HG03354 (cell line): ENCODE measurements at regions not wholly inside any gene's neighbourhood (a gene's known extent, or its start where the extent isn't known, plus 50 kb on each side); places are given as distances from the start of the nearest gene placed in this dataset.
"Not testable (repeated sequence)": the region's sequence is repeated elsewhere in the genome, so short reads cannot be mapped to it uniquely, and the experiment has no call there.

ENCODE experiments used
- ATAC-seq: cut with Tn5 transposase; IDR thresholded peaks from one replicate; pipeline ENCODE4 v1.9.1; 2021; ENCODE audit warnings: mild to moderate bottlenecking; ENCODE audit not compliant: unreplicated experiment, poor library complexity, severe bottlenecking

DNA sequence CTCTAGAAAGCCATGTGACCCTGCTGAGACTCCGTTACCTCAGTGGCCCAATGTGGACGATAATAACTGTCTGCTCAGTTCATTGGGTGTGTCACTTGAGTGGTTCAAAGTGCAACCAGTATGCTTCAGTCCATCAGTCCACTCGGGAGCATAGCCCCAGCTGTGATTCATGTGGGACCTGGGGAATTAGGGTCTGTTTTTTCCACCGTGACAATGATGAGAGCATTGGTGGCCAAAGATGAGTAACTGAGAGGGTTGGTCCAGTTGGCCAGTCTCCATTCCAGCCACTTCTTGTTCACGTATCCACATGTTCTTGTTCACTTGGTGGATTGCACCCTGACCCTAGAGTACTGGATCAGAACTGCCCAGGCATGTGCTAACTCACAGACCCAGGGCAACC is 403.6 kb downstream of the CD83 start:
- ATAC-seq = no peak

GRCh38 chr6:14521861-14522260 is 404.3 kb downstream of the CD83 start:
- ATAC-seq = not testable (repeated sequence)

GRCh38 chr6:14524319-14524718 is 406.7 kb downstream of the CD83 start:
- ATAC-seq = no peak

GRCh38 chr6:14530385-14530784 is 412.8 kb downstream of the CD83 start:
- ATAC-seq = no peak

DNA sequence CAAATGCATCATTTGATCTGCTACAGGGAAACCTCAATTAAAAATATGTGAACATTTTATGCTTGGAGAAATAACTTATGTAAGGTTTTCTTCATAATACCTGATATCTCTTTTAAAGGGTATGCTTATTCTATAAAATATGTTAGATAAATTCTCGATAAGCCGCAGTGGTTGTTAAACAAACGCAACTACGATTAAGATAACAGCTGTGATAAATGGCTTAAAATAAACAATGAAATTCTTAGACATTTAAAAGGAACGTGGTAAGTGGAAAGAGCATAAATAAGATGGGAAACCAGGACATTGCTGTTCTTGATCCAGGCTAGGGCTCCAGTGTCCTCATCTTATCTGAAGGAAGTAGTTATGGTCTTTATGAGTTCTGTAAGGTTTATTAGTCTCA is 415.9 kb downstream of the CD83 start:
- no peak for ATAC-seq

GRCh38 chr6:14537030-14537429 is 419.5 kb downstream of the CD83 start:
- ATAC-seq = no peak

DNA sequence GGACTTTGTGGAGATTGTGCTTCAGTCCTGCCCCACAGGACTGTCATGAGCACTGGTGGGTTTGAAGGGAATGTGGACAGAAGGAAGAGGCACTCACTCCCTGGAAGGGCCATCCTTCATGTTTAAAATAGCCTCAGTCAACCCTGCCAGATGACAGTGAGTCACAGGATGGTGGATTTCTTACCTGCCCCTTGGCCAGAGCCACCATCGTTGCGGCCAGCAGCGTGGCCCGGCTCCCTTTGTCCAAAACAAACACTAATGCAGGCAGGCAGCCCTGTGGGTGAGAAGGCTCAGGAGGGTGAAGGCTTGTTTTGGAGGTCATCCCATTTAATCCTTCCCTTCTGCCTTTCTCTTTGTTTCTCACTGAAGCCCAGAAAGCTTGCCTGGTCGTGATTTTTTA is 422.7 kb downstream of the CD83 start:
- ATAC-seq = no peak

DNA sequence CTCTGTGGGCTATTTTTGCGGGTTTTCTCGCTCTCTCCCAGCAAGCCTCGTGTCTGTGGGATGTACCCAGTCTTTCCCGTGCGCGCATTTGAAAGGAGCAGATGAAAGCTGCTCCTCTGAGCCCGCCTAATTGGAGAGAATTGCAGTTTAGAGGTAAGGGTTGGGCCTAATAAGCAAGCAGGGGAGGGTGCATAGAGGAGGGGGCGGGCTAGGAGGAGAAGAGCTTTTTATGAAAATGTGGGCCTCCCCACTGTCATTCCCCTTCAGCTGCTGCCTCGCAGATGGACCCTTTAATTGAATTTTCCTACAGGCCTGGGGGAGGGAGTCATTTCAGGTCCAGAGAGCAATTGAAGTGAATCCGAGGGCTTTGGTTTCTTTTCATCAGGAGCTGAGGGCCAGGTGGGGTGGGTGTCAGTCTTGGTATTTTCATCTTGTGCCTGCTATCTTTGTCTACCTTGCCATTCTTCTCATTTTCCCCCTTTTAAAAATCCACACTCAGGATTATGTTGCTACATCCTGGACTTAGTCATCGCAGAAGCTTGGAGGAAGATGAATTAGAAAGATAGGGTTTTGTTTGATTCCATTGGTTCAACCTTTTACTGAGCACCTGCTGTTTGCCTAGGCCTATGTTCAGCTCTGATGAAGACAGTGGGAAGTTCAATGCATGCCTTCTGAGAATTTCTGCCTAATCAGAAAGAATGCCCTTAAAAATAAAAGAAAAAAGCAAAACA is 423.4 kb downstream of the CD83 start:
- ATAC-seq = no peak

GRCh38 chr6:14542670-14543366 is 425.2 kb downstream of the CD83 start:
- no peak for ATAC-seq

- ATAC-seq = no peak
These were observed 426.5 kb downstream of the CD83 start for GRCh38 chr6:14543971-14544585.

DNA sequence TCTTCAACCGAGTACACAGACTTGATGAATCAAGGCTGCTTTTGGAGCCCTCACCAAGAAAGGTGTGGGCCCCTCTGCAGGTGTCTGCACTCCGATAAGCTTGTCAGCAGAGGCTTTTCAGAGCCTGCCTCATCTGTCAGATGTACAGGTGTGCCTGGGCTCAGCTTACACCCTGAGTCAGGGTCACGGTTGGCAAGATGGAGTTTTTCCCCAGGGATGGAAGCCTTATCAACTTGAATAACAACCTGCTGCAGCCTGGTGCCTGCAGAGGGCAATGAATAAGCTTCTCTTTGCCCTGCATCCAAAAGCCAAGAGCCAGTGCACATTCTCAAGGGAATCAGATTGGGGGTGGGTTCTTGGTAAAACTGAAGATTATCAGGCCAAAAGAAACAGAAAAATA is 427.1 kb downstream of the CD83 start:
- ATAC-seq = no peak

DNA sequence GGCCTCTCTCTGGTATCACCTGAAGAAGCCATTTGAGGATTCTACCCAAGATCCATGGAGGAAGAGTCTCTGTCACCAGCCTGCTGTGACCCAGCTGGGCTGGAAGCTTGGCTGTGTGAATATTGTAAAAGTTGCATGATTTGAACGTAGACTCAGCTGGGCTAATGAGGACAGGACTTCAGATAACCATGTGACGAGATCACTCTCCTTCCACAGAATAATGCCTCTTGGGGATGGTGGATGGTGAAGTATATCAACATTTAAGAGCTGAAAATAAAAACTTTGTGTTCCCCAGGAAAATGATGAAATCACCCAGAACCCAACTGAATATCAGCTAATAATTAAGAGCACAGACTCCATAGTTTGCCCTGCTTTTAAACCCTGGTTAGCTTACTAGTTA is 427.9 kb downstream of the CD83 start:
- no peak for ATAC-seq

DNA sequence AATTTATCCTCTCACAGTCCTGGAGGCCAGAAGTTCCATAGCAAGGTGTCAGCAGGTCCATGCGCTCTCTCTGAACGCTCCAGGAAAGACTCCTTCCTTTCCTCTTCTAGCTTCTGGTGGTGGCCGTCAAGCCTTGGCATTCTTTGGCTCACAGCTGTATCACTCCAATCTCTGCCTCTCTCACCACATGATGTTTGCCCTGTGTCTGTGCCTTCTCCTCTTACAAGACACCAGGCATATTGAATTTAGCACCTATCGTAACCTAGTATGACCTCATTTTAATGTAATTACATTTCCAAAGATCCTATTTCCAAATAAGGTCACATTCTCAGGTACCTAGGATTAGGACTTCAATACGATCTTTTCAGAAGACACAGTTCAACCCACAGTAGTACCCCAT is 428.5 kb downstream of the CD83 start:
- ATAC-seq = no peak

DNA sequence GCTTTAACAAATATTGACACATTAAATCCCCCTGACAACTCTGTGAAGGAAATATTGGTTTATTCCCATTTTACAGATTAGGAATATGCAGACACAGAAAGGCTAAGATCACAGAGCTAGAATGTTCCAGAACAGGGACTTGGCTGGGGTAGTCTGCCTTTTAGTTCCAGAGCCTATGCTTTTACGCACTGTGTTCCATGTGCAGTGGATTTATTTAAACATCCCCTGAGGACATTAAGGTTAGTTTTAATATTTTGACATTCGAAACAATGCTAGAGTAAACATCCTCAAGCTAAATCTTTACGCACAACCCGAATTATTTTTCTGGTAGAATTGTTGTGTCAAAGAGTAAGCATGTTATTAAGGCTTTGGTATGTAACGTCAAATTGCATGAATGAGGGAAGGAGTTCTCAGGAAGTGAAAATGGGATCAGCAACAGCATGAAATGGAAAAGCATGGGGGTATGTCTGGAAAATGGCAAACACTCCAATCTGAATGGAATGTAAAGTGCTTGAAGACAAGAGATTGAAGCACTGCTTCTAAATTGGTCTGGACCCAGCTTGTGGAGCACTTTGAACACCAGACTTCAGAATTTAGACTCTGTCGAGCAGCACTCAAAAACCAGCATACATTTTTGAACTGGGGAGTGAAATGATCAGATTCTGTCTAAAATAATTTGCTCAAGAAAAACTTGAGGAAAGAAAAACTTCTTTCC is 429.9 kb downstream of the CD83 start:
- no peak for ATAC-seq

- no peak for ATAC-seq
These were observed 431.8 kb downstream of the CD83 start for GRCh38 chr6:14549304-14549770.

GRCh38 chr6:14549871-14550270 is 432.3 kb downstream of the CD83 start:
- no peak for ATAC-seq

- no peak for ATAC-seq
These were observed 432.8 kb downstream of the CD83 start for GRCh38 chr6:14550410-14550809.

GRCh38 chr6:14550822-14551221 is 433.2 kb downstream of the CD83 start:
- ATAC-seq = no peak

GRCh38 chr6:14551601-14552000 is 434.0 kb downstream of the CD83 start:
- ATAC-seq = not testable (repeated sequence)

GRCh38 chr6:14552891-14553290 is 435.3 kb downstream of the CD83 start:
- no peak for ATAC-seq
